ENCODE measurements at regions not wholly inside any gene's neighbourhood (a gene's known extent, or its start where the extent isn't known, plus 50 kb on each side); places are given as distances from the start of the nearest gene placed in this dataset.

GRCh38 chr2:209191139-209191538, 232.7 kb upstream of the MAP2 start:
- Histone ChIP-seq H3K27me3 (ENCODE audit: control insufficient read depth, insufficient read depth, low read length) (no peaks in the 10 kb centered on the region), H3K9me3 (ENCODE audit: control insufficient read depth, insufficient read depth, low read depth, low read length) (no peaks in the 10 kb centered on the region), H3K4me3 (ENCODE audit: low read depth in 2 of 2, low read length in 2 of 2) (no peak overlapping the region), H3K4me1 (ENCODE audit: control insufficient read depth, insufficient read depth, low read length) (no peaks in the 10 kb centered on the region), H3K27ac (ENCODE audit: low read length) (no peak overlapping the region), H3K36me3 (ENCODE audit: control insufficient read depth, insufficient read depth, low read length) (no peaks in the 10 kb centered on the region)
- intact Hi-C loops (cut with micrococcal nuclease; ENCODE audit: unreplicated experiment) (no loop called here), in situ Hi-C loops (cut with HindIII; ENCODE audit: low pct_unique_long_range_greater_than_20kb, low sequenced_read_pairs) (no loop called here)
- no peak for TF ChIP-seq SIN3A (IDR thresholded peaks at IDR 0.05; ENCODE audit: borderline replicate concordance, insufficient read depth, low read depth, low read length)
- ChIA-PET POLR2A (no interaction called here), CTCF (no interaction called here)
- DNase-seq (ENCODE audit: low read depth, low spot score) (no peak), ATAC-seq (no peak)
- no TSS peak for BruUV-seq (replicated peaks)

- Histone ChIP-seq H3K27me3 (ENCODE audit: control insufficient read depth, insufficient read depth, low read length) (no peaks in the 10 kb centered on the region), H3K27ac (ENCODE audit: low read length) (no peak overlapping the region), H3K4me1 (ENCODE audit: control insufficient read depth, insufficient read depth, low read length) (no peaks in the 10 kb centered on the region), H3K36me3 (ENCODE audit: control insufficient read depth, insufficient read depth, low read length) (no peaks in the 10 kb centered on the region), H3K9me3 (ENCODE audit: control insufficient read depth, insufficient read depth, low read depth, low read length) (no peaks in the 10 kb centered on the region; the same call in 1 of the 2 replicates), H3K4me3 (ENCODE audit: low read depth in 2 of 2, low read length in 2 of 2) (no peak overlapping the region)
- ChIA-PET CTCF (no interaction called here), POLR2A (no interaction called here)
- in situ Hi-C loops (cut with HindIII; ENCODE audit: low pct_unique_long_range_greater_than_20kb, low sequenced_read_pairs) (no loop called here), intact Hi-C loops (cut with micrococcal nuclease; ENCODE audit: unreplicated experiment) (no loop called here)
- DNase-seq (ENCODE audit: low read depth, low spot score): no peak
- no TSS peak for BruUV-seq (replicated peaks)
- ATAC-seq: no peak
- no peak for TF ChIP-seq SIN3A (IDR thresholded peaks at IDR 0.05; ENCODE audit: borderline replicate concordance, insufficient read depth, low read depth, low read length)
- TF ChIP-seq, protein P1, sequence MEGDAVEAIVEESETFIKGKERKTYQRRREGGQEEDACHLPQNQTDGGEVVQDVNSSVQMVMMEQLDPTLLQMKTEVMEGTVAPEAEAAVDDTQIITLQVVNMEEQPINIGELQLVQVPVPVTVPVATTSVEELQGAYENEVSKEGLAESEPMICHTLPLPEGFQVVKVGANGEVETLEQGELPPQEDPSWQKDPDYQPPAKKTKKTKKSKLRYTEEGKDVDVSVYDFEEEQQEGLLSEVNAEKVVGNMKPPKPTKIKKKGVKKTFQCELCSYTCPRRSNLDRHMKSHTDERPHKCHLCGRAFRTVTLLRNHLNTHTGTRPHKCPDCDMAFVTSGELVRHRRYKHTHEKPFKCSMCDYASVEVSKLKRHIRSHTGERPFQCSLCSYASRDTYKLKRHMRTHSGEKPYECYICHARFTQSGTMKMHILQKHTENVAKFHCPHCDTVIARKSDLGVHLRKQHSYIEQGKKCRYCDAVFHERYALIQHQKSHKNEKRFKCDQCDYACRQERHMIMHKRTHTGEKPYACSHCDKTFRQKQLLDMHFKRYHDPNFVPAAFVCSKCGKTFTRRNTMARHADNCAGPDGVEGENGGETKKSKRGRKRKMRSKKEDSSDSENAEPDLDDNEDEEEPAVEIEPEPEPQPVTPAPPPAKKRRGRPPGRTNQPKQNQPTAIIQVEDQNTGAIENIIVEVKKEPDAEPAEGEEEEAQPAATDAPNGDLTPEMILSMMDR (IDR thresholded peaks at IDR 0.05): no peak
- TF ChIP-seq TCF7L2 (IDR thresholded peaks at IDR 0.05; ENCODE audit: low read depth, low read length): no peak
- no peak for TF ChIP-seq POLR2AphosphoS5 (IDR thresholded peaks at IDR 0.05; ENCODE audit: low read depth, low read length)
- TF ChIP-seq, protein P2, sequence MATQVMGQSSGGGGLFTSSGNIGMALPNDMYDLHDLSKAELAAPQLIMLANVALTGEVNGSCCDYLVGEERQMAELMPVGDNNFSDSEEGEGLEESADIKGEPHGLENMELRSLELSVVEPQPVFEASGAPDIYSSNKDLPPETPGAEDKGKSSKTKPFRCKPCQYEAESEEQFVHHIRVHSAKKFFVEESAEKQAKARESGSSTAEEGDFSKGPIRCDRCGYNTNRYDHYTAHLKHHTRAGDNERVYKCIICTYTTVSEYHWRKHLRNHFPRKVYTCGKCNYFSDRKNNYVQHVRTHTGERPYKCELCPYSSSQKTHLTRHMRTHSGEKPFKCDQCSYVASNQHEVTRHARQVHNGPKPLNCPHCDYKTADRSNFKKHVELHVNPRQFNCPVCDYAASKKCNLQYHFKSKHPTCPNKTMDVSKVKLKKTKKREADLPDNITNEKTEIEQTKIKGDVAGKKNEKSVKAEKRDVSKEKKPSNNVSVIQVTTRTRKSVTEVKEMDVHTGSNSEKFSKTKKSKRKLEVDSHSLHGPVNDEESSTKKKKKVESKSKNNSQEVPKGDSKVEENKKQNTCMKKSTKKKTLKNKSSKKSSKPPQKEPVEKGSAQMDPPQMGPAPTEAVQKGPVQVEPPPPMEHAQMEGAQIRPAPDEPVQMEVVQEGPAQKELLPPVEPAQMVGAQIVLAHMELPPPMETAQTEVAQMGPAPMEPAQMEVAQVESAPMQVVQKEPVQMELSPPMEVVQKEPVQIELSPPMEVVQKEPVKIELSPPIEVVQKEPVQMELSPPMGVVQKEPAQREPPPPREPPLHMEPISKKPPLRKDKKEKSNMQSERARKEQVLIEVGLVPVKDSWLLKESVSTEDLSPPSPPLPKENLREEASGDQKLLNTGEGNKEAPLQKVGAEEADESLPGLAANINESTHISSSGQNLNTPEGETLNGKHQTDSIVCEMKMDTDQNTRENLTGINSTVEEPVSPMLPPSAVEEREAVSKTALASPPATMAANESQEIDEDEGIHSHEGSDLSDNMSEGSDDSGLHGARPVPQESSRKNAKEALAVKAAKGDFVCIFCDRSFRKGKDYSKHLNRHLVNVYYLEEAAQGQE (IDR thresholded peaks at IDR 0.05; ENCODE audit: insufficient read depth in 1 of 2, low read depth in 2 of 2, low read length in 1 of 2): no peak
These were observed 229.1 kb upstream of the MAP2 start for GRCh38 chr2:209194717-209195116.

- H3K4me3 ChIP-seq (ENCODE audit: low read depth in 2 of 2, low read length in 2 of 2): peak overlapping the region; percentile 16 to 25; a peak in 3 of 4 replicates
- no peaks in the 10 kb centered on the region for H3K9me3 ChIP-seq (ENCODE audit: control insufficient read depth, insufficient read depth, low read depth, low read length)
- no peaks in the 10 kb centered on the region for H3K27me3 ChIP-seq (ENCODE audit: control insufficient read depth, insufficient read depth, low read length)
- ChIA-PET POLR2A (no interaction called here), CTCF (no interaction called here)
- ATAC-seq: no peak
- TF ChIP-seq SIN3A (IDR thresholded peaks at IDR 0.05; ENCODE audit: borderline replicate concordance, insufficient read depth, low read depth, low read length) (no peak), POLR2AphosphoS5 (IDR thresholded peaks at IDR 0.05; ENCODE audit: low read depth, low read length) (no peak)
- TF ChIP-seq, protein P1 (IDR thresholded peaks at IDR 0.05): peak; percentile 75; the same call in 1 of the 2 replicates
- peak; percentile 17 for DNase-seq (ENCODE audit: low read depth, low spot score)
- no peaks in the 10 kb centered on the region for H3K36me3 ChIP-seq (ENCODE audit: control insufficient read depth, insufficient read depth, low read length)
- in situ Hi-C loops (cut with HindIII; ENCODE audit: low pct_unique_long_range_greater_than_20kb, low sequenced_read_pairs) (no loop called here), intact Hi-C loops (cut with micrococcal nuclease; ENCODE audit: unreplicated experiment) (loop anchor here (2.0 to 5.0 kb wide), 3 partner anchors 387 to 801 kb away; partner anchors contain the start of gene PTH2R)
- BruUV-seq (replicated peaks): no TSS peak
- no peak overlapping the region for H3K27ac ChIP-seq (ENCODE audit: low read length)
- H3K4me1 ChIP-seq (ENCODE audit: control insufficient read depth, insufficient read depth, low read length): peaks cover 2% of the 10 kb centered on the region; the same call in 1 of the 2 replicates
These were observed 215.6 kb upstream of the MAP2 start for GRCh38 chr2:209208211-209208610.
